ENCODE measurements at regions not wholly inside any gene's neighbourhood (a gene's known extent, or its start where the extent isn't known, plus 50 kb on each side); places are given as distances from the start of the nearest gene placed in this dataset.

DNA sequence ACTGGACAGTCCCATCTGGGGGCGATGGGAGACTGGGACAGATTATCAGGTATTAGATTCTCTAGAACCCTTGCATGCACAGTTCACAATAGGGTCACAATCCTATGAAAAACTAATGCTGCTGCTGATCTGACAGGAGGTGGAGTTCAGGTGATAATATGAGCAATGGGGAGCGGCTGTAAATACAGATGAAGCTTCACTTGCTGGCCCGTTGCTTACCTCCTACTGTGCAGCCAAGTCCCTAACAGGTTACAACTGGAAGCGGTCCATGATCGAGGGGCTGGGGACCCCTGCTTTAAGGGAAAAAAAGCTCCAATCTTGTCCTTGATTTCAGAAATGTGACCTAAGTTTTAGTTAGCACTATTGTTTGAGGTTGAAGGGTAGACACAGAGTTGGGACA lies 175.2 kb downstream of the ZNF330 start:
- H3K9me3 ChIP-seq (ENCODE audit: low read length) = no peaks in the 10 kb centered on the region
- FAIRE-seq (no peak), ATAC-seq (no peak), DNase-seq (ENCODE audit: low spot score) (no peak)
- H3K4me3 ChIP-seq (replicated peaks in 1 of 3; ENCODE audit: insufficient read depth in 1 of 3, low read depth in 2 of 3, low read length in 3 of 3) = no peak overlapping the region
- in situ Hi-C loops (cut with HindIII; ENCODE audit: extremely low pct_ligation_motif_present, low pct_unique_long_range_greater_than_20kb) (no loop called here), intact Hi-C loops (cut with micrococcal nuclease; ENCODE audit: unreplicated experiment) (no loop called here)
- no peaks in the 10 kb centered on the region for H3K4me1 ChIP-seq (ENCODE audit: insufficient read depth, low read length)
- no TSS peak for BruUV-seq (replicated peaks)
- no peaks in the 10 kb centered on the region for H3K79me2 ChIP-seq (ENCODE audit: insufficient read depth, low read length)
- H2AFZ ChIP-seq (ENCODE audit: low read length) = no peak overlapping the region
- no peaks in the 10 kb centered on the region for H3K36me3 ChIP-seq (replicated peaks in 1 of 2; ENCODE audit: control insufficient read depth in 1 of 2, insufficient read depth in 2 of 2, low read length in 2 of 2)
- ChIA-PET CTCF (ENCODE audit: low intra/inter-chr PET ratio, low total read pairs) (no interaction called here), POLR2A (no interaction called here)
- no peak overlapping the region for H3K9ac ChIP-seq (ENCODE audit: insufficient read depth, low read depth, low read length)
- no peaks in the 10 kb centered on the region; a peak in 1 of 5 replicates for H3K27me3 ChIP-seq (ENCODE audit: control insufficient read depth in 1 of 2, insufficient read depth in 2 of 2, low read length in 2 of 2)
- TF ChIP-seq, protein P1, sequence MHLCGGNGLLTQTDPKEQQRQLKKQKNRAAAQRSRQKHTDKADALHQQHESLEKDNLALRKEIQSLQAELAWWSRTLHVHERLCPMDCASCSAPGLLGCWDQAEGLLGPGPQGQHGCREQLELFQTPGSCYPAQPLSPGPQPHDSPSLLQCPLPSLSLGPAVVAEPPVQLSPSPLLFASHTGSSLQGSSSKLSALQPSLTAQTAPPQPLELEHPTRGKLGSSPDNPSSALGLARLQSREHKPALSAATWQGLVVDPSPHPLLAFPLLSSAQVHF (CRISPR knock-in tag; IDR thresholded peaks at IDR 0.05) = no peak
- H4K20me1 ChIP-seq (ENCODE audit: insufficient read depth, low read length) = no peaks in the 10 kb centered on the region
- H3K27ac ChIP-seq (ENCODE audit: extremely low read length, insufficient read depth, low read length) = no peak overlapping the region
- no peak overlapping the region for H3K4me2 ChIP-seq (ENCODE audit: low read depth, low read length)
- WGBS (ENCODE audit: low lambda C conversion rate) = 3% methylated on average over 5 of the region's 5 CpGs

DNA sequence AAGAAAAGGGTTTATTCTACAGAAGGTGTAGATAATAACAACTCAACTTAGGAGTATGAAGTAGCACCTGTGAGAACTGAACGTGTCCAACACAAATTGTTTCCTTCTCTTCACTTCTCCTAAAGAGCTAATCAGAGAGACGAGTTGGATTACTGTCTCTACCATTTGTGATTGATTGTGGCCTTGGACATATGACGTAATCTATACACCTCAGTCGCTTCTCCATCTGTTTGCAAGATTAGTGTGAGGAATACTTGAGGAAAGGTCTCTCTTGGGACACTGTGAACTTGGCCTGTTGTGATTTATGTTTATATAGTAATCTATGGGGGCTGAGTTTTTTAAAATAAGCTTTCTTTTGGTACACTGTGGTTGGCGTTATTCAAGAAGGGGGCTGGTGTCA lies 182.0 kb downstream of the ZNF330 start:
- Histone ChIP-seq H3K4me3 (replicated peaks in 1 of 3; ENCODE audit: insufficient read depth in 1 of 3, low read depth in 2 of 3, low read length in 3 of 3) (no peak overlapping the region), H3K27ac (ENCODE audit: extremely low read length, insufficient read depth, low read length) (no peak overlapping the region), H3K36me3 (replicated peaks in 1 of 2; ENCODE audit: control insufficient read depth in 1 of 2, insufficient read depth in 2 of 2, low read length in 2 of 2) (no peaks in the 10 kb centered on the region), H4K20me1 (ENCODE audit: insufficient read depth, low read length) (no peaks in the 10 kb centered on the region), H3K4me2 (ENCODE audit: low read depth, low read length) (no peak overlapping the region), H2AFZ (ENCODE audit: low read length) (no peak overlapping the region), H3K27me3 (ENCODE audit: control insufficient read depth in 1 of 2, insufficient read depth in 2 of 2, low read length in 2 of 2) (no peaks in the 10 kb centered on the region), H3K79me2 (ENCODE audit: insufficient read depth, low read length) (no peaks in the 10 kb centered on the region), H3K9me3 (ENCODE audit: low read length) (no peaks in the 10 kb centered on the region), H3K9ac (ENCODE audit: insufficient read depth, low read depth, low read length) (no peak overlapping the region), H3K4me1 (ENCODE audit: insufficient read depth, low read length) (no peaks in the 10 kb centered on the region)
- ChIA-PET CTCF (ENCODE audit: low intra/inter-chr PET ratio, low total read pairs) (no interaction called here), POLR2A (no interaction called here)
- no peak for ATAC-seq
- TF ChIP-seq FOXP1 (IDR thresholded peaks at IDR 0.05) (no peak), FOXP1 (CRISPR knock-in tag; IDR thresholded peaks at IDR 0.05) (no peak), ONECUT2 (CRISPR knock-in tag; IDR thresholded peaks at IDR 0.05) (no peak), ZNF776 (CRISPR knock-in tag; IDR thresholded peaks at IDR 0.05) (no peak), SAFB2 (CRISPR knock-in tag; IDR thresholded peaks at IDR 0.05; ENCODE audit: borderline replicate concordance, low read depth) (no peak), POLR2AphosphoS2 (IDR thresholded peaks at IDR 0.05; ENCODE audit: low read depth, low read length) (no peak), CREB1 (IDR thresholded peaks at IDR 0.05) (peak; percentile 43), CREB1 (CRISPR knock-in tag; IDR thresholded peaks at IDR 0.05) (no peak), ATF7 (IDR thresholded peaks at IDR 0.05) (peak; percentile 93), ATF7 (CRISPR knock-in tag; IDR thresholded peaks at IDR 0.05) (no peak)
- TF ChIP-seq, protein P2, sequence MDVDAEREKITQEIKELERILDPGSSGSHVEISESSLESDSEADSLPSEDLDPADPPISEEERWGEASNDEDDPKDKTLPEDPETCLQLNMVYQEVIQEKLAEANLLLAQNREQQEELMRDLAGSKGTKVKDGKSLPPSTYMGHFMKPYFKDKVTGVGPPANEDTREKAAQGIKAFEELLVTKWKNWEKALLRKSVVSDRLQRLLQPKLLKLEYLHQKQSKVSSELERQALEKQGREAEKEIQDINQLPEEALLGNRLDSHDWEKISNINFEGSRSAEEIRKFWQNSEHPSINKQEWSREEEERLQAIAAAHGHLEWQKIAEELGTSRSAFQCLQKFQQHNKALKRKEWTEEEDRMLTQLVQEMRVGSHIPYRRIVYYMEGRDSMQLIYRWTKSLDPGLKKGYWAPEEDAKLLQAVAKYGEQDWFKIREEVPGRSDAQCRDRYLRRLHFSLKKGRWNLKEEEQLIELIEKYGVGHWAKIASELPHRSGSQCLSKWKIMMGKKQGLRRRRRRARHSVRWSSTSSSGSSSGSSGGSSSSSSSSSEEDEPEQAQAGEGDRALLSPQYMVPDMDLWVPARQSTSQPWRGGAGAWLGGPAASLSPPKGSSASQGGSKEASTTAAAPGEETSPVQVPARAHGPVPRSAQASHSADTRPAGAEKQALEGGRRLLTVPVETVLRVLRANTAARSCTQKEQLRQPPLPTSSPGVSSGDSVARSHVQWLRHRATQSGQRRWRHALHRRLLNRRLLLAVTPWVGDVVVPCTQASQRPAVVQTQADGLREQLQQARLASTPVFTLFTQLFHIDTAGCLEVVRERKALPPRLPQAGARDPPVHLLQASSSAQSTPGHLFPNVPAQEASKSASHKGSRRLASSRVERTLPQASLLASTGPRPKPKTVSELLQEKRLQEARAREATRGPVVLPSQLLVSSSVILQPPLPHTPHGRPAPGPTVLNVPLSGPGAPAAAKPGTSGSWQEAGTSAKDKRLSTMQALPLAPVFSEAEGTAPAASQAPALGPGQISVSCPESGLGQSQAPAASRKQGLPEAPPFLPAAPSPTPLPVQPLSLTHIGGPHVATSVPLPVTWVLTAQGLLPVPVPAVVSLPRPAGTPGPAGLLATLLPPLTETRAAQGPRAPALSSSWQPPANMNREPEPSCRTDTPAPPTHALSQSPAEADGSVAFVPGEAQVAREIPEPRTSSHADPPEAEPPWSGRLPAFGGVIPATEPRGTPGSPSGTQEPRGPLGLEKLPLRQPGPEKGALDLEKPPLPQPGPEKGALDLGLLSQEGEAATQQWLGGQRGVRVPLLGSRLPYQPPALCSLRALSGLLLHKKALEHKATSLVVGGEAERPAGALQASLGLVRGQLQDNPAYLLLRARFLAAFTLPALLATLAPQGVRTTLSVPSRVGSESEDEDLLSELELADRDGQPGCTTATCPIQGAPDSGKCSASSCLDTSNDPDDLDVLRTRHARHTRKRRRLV (CRISPR knock-in tag; IDR thresholded peaks at IDR 0.05) = no peak
- 3% methylated on average over 5 of the region's 5 CpGs for WGBS (ENCODE audit: low lambda C conversion rate)
- no peak for FAIRE-seq
- intact Hi-C loops (cut with micrococcal nuclease; ENCODE audit: unreplicated experiment) (no loop called here), in situ Hi-C loops (cut with HindIII; ENCODE audit: extremely low pct_ligation_motif_present, low pct_unique_long_range_greater_than_20kb) (no loop called here)
- DNase-seq (ENCODE audit: low spot score) = no peak
- BruUV-seq (replicated peaks) = no TSS peak
